GM06990 (cell line): ENCODE measurements at regions not wholly inside any gene's neighbourhood (a gene's known extent, or its start where the extent isn't known, plus 50 kb on each side); places are given as distances from the start of the nearest gene placed in this dataset.

ENCODE experiments used
- DNase-seq: peaks from one replicate; pipeline ENCODE4 v3.0.0-alpha.2; 2011; ENCODE audit not compliant: insufficient read length; ENCODE audit errors: extremely low read depth
- H3K27me3 ChIP-seq: replicated peaks from 2 replicates; pipeline ENCODE4 v1.6.0; 2011; ENCODE audit warnings: low read length; ENCODE audit not compliant: control insufficient read depth, insufficient read depth
- H3K36me3 ChIP-seq: 2 replicates; pipeline ENCODE4 v1.5.1; 2011; ENCODE audit warnings: low read length; ENCODE audit not compliant: control insufficient read depth, insufficient read depth
- H3K4me3 ChIP-seq: replicated peaks from 2 replicates; pipeline ENCODE4 v1.5.1; 2011; ENCODE audit warnings: low read depth, mild to moderate bottlenecking, control low read depth, low read length
- TF ChIP-seq, protein P1 (sequence below): IDR thresholded peaks from 2 replicates; pipeline ENCODE4 v1.5.1; 2011; ENCODE audit warnings: low read length, control low read depth, mild to moderate bottlenecking, inconsistent platforms; ENCODE audit not compliant: insufficient read depth, poor library complexity, severe bottlenecking

DNA sequence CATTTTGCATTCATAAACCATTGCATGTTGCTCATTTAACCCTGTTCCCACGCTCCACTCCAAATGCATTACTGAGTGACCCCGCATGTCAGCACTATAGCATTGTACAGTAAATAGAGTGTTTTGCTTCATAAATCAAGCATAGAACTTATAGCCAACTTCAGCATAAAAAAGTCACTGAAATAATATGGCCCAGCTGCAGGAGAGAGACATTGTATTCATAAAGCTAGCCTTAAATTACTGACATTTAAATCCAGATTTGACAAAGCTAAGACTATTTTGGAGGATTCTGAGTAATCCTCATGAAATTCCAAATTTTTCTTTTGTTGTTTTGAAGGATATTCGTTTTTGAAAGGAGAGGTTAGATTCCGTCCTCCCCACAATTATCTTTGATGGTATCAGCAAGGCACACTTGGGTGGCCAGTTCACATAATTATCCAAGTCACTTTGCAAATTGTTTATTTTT is 320.9 kb upstream of the TCF4 start:
- Histone ChIP-seq H3K36me3 (no peaks in the 10 kb centered on the region), H3K4me3 (no peak overlapping the region), H3K27me3 (no peaks in the 10 kb centered on the region)
- TF ChIP-seq, protein P1, sequence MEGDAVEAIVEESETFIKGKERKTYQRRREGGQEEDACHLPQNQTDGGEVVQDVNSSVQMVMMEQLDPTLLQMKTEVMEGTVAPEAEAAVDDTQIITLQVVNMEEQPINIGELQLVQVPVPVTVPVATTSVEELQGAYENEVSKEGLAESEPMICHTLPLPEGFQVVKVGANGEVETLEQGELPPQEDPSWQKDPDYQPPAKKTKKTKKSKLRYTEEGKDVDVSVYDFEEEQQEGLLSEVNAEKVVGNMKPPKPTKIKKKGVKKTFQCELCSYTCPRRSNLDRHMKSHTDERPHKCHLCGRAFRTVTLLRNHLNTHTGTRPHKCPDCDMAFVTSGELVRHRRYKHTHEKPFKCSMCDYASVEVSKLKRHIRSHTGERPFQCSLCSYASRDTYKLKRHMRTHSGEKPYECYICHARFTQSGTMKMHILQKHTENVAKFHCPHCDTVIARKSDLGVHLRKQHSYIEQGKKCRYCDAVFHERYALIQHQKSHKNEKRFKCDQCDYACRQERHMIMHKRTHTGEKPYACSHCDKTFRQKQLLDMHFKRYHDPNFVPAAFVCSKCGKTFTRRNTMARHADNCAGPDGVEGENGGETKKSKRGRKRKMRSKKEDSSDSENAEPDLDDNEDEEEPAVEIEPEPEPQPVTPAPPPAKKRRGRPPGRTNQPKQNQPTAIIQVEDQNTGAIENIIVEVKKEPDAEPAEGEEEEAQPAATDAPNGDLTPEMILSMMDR = no peak
- no peak for DNase-seq

GRCh38 chr18:55907453-55908175 is 319.6 kb upstream of the TCF4 start:
- DNase-seq = no peak
- Histone ChIP-seq H3K36me3 (no peaks in the 10 kb centered on the region), H3K4me3 (no peak overlapping the region), H3K27me3 (no peaks in the 10 kb centered on the region)
- TF ChIP-seq, protein P1 = no peak

DNA sequence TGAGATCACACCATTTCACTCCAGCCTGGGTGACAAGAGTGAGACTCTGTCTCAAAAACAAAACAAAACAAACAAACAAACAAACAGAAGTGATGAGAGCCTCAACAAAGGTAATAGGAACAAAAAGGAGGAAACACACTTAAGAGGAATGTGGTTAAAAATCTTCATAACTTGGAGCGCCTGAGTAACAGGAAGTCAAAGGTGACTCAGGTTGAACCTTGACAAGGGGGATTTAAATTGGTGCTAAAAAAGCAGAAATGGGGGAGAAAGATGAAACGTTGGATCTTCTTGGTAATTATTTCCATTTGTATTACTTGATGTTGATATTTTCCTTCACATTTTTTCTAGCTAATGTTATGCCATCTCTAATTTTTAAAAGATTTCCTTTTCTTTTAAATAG is 318.5 kb upstream of the TCF4 start:
- Histone ChIP-seq H3K4me3 (no peak overlapping the region), H3K36me3 (no peaks in the 10 kb centered on the region), H3K27me3 (no peaks in the 10 kb centered on the region)
- TF ChIP-seq, protein P1 = no peak
- DNase-seq = no peak

- Histone ChIP-seq H3K4me3 (no peak overlapping the region), H3K27me3 (no peaks in the 10 kb centered on the region), H3K36me3 (no peaks in the 10 kb centered on the region)
- no peak for DNase-seq
- TF ChIP-seq, protein P1 = no peak
These were observed 315.9 kb upstream of the TCF4 start for GRCh38 chr18:55903911-55904310.

GRCh38 chr18:55900380-55900779 is 312.4 kb upstream of the TCF4 start:
- no peaks in the 10 kb centered on the region for H3K27me3 ChIP-seq
- H3K36me3 ChIP-seq = no peaks in the 10 kb centered on the region
- H3K4me3 ChIP-seq = no peak overlapping the region
- no peak for DNase-seq
- TF ChIP-seq, protein P1 = no peak
